ENCODE measurements at regions not wholly inside any gene's neighbourhood (a gene's known extent, or its start where the extent isn't known, plus 50 kb on each side); places are given as distances from the start of the nearest gene placed in this dataset.
"Not testable (repeated sequence)": the region's sequence is repeated elsewhere in the genome, so short reads cannot be mapped to it uniquely, and the experiment has no call there.

DNA sequence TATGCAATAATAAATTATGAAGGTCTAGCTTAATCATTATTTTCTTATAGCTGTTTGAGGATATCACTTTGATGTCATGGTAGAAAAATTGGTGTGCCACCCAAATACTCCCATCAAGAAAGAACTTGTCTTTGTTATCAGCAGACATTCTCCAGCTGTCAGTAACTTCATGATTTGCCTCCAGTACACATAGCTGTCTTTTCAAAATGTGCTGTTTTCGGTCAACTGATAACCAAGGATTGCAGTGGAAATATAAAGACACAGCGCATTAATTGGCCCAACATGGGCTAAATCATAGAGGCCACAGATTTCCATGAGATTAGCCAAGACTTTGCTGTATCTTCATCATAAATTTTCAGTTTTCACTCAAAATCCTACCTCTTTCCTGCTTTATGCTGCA, 993.5 kb upstream of the SEMA6A start:
- Mint-ChIP-seq H3K4me1 (no peaks in the 10 kb centered on the region), H3K27ac (no peak overlapping the region), H3K4me3 (no peak overlapping the region), H3K36me3 (ENCODE audit: low read depth) (no peaks in the 10 kb centered on the region), H3K27me3 (no peaks in the 10 kb centered on the region)
- DNase-seq (no peak), ATAC-seq (no peak)
- no peaks in the 10 kb centered on the region for H3K9me3 ChIP-seq (ENCODE audit: control insufficient read depth, low read length, poor library complexity, severe bottlenecking)

DNA sequence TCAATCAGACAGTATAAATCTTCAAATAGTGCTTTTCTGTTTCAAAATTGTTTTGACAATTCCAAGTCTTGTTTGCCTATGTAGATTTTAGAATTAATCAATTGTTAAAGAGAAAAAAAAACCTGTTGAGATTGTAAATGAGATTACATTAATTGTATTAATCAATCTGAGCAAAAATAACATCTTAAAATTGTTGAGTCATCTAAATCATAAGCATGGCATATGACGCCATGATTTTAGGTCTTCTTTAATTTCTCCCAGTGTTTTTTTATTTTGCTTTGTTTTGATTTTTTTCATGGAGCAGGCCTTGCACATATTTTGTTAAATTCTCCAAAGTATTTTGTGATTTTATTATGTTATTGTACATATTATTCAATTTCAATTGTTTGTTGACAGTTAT, 988.0 kb upstream of the SEMA6A start:
- H3K4me3 Mint-ChIP-seq = no peak overlapping the region
- no peaks in the 10 kb centered on the region for H3K9me3 ChIP-seq (ENCODE audit: control insufficient read depth, low read length, poor library complexity, severe bottlenecking)
- no peaks in the 10 kb centered on the region for H3K36me3 Mint-ChIP-seq (ENCODE audit: low read depth)
- H3K27ac Mint-ChIP-seq = no peak overlapping the region
- no peak for ATAC-seq
- no peaks in the 10 kb centered on the region for H3K4me1 Mint-ChIP-seq
- H3K27me3 Mint-ChIP-seq = no peaks in the 10 kb centered on the region
- DNase-seq = no peak

DNA sequence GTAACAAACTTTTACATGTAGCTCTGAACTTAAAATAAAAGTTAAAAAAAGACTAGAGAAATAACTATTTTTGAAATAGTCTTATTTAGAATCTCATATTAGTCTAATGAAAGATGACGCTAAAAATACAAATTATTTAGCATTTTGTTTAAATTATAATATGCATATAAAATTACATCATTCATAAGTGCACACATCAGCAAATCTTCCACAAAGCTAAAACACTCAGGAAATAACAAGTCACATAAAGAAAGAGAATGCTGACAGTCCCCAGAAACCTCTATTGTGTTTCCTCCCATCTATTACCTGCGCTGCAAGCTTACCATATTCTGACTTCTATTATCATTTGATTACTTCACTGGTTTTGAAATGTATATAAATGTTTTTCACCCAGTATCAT, 986.9 kb upstream of the SEMA6A start:
- H3K27ac Mint-ChIP-seq = no peak overlapping the region
- no peaks in the 10 kb centered on the region for H3K9me3 ChIP-seq (ENCODE audit: control insufficient read depth, low read length, poor library complexity, severe bottlenecking)
- no peaks in the 10 kb centered on the region for H3K36me3 Mint-ChIP-seq (ENCODE audit: low read depth)
- ATAC-seq (no peak), DNase-seq (no peak)
- no peak overlapping the region for H3K4me3 Mint-ChIP-seq
- no peaks in the 10 kb centered on the region for H3K4me1 Mint-ChIP-seq
- no peaks in the 10 kb centered on the region for H3K27me3 Mint-ChIP-seq

DNA sequence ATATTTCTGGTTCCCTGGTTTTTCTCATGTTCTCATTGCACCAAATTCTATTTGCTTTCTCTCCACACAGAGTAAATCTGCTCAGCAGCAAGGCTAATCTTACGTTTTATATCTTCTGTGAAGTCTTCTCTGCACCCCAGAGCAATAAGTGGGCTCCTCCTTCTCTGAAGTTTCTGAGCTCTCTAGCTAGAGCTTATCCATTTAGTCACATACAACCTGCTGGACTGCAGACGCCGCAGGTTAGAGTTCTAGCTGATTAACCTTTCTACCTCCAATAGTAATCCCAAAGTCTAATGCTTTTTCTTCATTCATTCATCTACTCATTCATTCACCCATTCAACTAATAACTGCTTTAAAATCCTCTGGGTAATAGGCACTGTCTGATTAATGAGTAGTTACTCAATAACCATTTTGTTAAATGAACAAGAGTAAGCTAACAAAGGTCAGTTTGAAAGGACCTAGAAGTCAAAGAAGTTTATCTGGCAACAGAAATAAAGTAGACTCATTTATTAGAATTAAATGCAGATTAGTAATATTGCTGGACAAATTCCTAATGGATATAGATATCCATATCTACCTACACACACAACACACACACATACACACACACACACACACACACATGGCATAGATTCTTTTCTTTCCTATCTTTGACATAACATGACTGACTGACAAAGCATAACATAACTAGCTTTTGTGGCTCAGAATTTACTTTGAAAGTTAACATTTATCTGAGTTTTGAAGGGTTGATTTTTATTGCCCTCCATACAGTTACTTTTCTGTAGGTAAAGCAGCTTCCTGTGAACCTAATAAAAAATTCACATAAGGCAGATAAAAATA, 984.6 kb upstream of the SEMA6A start:
- no peaks in the 10 kb centered on the region for H3K27me3 Mint-ChIP-seq
- DNase-seq (no peak), ATAC-seq (no peak)
- H3K9me3 ChIP-seq (ENCODE audit: control insufficient read depth, low read length, poor library complexity, severe bottlenecking) = no peaks in the 10 kb centered on the region
- no peaks in the 10 kb centered on the region for H3K36me3 Mint-ChIP-seq (ENCODE audit: low read depth)
- no peak overlapping the region for H3K27ac Mint-ChIP-seq
- H3K4me1 Mint-ChIP-seq = no peaks in the 10 kb centered on the region
- no peak overlapping the region for H3K4me3 Mint-ChIP-seq

DNA sequence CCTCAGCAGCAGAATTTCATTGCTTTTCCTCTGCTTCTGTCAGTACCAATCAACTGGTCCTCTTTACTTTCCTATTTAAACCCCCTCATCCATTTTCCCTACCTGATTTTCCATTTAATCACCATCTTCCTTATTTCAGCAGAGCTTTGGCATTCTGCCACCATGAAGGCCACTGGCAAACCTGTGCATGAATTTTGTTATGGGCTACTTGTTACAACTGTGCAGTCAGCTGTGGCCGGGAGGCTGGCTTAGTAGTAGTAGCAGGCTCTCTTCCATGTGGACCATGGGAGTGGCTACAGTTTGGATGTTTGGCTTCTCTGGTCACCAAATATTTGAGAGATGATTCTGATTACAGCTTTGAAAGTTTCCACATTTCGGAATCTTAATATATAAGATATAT, 976.6 kb upstream of the SEMA6A start:
- Mint-ChIP-seq H3K27ac (no peak overlapping the region), H3K36me3 (ENCODE audit: low read depth) (no peaks in the 10 kb centered on the region), H3K4me1 (no peaks in the 10 kb centered on the region), H3K27me3 (no peaks in the 10 kb centered on the region), H3K4me3 (no peak overlapping the region)
- no peak for DNase-seq
- no peaks in the 10 kb centered on the region for H3K9me3 ChIP-seq (ENCODE audit: control insufficient read depth, low read length, poor library complexity, severe bottlenecking)
- ATAC-seq = no peak

DNA sequence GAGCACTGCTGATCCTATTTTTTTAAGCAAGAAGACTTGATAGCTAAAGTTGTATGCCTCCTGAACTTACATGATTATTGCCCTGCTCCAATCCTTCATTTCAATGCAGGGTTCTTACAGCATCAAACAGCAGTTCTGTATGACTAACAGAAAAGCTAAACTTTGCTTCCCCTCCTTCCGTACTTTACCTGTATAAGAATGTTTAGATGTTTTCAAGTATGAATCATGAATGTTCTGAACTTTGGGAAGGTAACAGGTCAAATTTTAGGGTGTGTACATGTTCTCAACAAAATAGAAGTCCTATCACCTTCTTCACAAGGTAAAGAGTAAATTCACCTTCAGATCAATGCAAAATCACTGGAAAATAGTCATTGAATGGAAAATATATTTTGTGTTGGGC, 972.6 kb upstream of the SEMA6A start:
- Mint-ChIP-seq H3K4me3 (no peak overlapping the region), H3K4me1 (no peaks in the 10 kb centered on the region), H3K27me3 (no peaks in the 10 kb centered on the region), H3K36me3 (ENCODE audit: low read depth) (no peaks in the 10 kb centered on the region), H3K27ac (no peak overlapping the region)
- no peaks in the 10 kb centered on the region for H3K9me3 ChIP-seq (ENCODE audit: control insufficient read depth, low read length, poor library complexity, severe bottlenecking)
- no peak for DNase-seq
- ATAC-seq = no peak

DNA sequence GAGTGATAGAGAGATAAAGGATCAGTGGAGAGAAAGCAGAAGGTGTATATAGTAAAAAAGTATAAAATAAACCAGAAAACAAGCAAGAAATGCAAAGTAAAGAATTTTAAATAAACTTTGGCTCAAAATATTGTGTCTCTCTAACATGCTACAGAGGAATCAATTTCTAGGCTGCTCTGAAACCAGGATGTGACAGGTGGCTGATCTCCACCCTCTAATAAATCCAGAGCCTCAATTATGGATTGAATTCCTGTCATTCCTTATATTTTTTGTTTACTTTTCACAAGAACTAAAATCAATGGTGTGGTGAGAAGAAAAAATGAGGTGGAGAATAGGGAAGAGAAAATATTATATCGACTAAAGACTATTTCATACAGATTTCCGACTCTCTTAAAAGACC, 965.1 kb upstream of the SEMA6A start:
- no peaks in the 10 kb centered on the region for H3K4me1 Mint-ChIP-seq
- H3K27ac Mint-ChIP-seq = no peak overlapping the region
- no peak for ATAC-seq
- no peak for DNase-seq
- no peaks in the 10 kb centered on the region for H3K27me3 Mint-ChIP-seq
- no peaks in the 10 kb centered on the region for H3K9me3 ChIP-seq (ENCODE audit: control insufficient read depth, low read length, poor library complexity, severe bottlenecking)
- no peaks in the 10 kb centered on the region for H3K36me3 Mint-ChIP-seq (ENCODE audit: low read depth)
- H3K4me3 Mint-ChIP-seq = no peak overlapping the region

DNA sequence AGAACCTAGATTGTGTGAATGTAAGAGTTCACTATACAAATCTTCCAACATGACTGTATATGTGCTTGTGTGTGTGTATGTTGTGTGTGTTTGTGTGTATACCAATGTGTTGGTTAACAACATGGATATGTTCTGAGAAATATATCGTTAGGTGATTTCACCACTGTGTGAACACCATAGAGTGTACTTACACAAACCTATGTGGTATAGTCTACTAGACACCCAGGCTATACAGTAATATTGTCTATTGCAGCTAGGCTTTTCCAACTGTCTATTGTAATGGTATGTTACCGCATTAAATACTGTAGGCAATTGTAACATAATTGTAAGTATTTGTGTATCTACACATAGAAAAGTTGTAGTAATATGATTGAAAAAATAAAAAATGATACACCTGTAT, 959.2 kb upstream of the SEMA6A start:
- DNase-seq (no peak), ATAC-seq (no peak)
- H3K27me3 Mint-ChIP-seq = no peaks in the 10 kb centered on the region
- no peaks in the 10 kb centered on the region for H3K4me1 Mint-ChIP-seq
- no peaks in the 10 kb centered on the region for H3K9me3 ChIP-seq (ENCODE audit: control insufficient read depth, low read length, poor library complexity, severe bottlenecking)
- no peaks in the 10 kb centered on the region for H3K36me3 Mint-ChIP-seq (ENCODE audit: low read depth)
- no peak overlapping the region for H3K4me3 Mint-ChIP-seq
- H3K27ac Mint-ChIP-seq = no peak overlapping the region

DNA sequence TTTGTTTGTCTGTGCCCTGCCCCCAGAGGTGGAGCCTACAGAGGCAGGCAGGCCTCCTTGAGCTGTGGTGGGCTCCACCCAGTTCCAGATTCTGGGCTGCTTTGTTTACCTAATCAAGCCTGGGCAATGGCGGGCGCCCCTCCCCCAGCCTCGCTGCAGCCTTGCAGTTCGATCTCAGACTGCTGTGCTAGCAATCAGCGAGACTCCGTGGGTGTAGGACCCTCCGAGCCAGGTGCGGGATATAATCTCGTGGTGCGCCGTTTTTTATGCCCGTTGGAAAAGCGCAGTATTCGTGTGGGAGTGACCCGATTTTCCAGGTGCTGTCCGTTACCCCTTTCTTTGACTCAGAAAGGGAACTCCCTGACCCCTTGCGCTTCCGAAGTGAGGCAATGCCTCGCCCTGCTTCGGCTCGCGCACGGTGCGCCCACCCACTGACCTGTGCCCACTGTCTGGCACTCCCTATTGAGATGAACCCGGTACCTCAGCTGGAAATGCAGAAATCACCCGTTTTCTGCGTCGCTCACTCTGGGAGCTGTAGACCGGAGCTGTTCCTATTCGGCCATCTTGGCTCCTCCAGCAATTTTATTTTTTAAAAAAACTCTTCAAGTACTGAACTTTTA, 958.5 kb upstream of the SEMA6A start:
- not testable (repeated sequence) for H3K4me3 Mint-ChIP-seq; H3K27ac Mint-ChIP-seq; DNase-seq; ATAC-seq; H3K9me3 ChIP-seq (ENCODE audit: control insufficient read depth, low read length, poor library complexity, severe bottlenecking); H3K4me1 Mint-ChIP-seq; H3K36me3 Mint-ChIP-seq (ENCODE audit: low read depth); H3K27me3 Mint-ChIP-seq

DNA sequence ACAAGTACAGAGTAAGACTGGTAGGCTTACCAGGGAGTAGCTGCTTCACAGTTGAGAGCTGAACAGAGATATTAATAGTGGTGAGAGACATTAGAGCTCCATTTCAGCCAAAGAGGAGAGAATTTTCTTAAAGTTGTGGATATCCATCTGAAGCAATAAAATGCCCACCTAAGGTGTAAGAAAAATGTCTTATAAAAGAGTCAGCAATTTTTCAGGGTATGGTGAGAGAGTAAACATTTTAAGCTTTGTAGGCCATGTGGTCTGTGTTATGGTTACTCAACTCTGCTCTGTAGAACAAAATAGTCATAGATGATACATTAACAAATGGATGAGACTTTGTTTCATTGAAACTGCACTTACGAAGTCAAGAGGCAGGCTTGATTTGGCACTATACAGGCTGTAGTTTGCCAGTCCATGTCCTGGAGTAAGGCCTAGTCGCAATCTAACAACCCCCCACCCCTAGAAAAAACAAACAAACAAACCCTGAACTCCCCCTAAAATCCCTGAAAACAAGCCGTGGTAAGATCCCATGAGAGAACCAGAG, 945.4 kb upstream of the SEMA6A start:
- H3K4me3 Mint-ChIP-seq = no peak overlapping the region
- ATAC-seq (no peak), DNase-seq (no peak)
- H3K9me3 ChIP-seq (ENCODE audit: control insufficient read depth, low read length, poor library complexity, severe bottlenecking) = no peaks in the 10 kb centered on the region
- H3K27ac Mint-ChIP-seq = no peak overlapping the region
- no peaks in the 10 kb centered on the region for H3K36me3 Mint-ChIP-seq (ENCODE audit: low read depth)
- H3K27me3 Mint-ChIP-seq = no peaks in the 10 kb centered on the region
- H3K4me1 Mint-ChIP-seq = no peaks in the 10 kb centered on the region

DNA sequence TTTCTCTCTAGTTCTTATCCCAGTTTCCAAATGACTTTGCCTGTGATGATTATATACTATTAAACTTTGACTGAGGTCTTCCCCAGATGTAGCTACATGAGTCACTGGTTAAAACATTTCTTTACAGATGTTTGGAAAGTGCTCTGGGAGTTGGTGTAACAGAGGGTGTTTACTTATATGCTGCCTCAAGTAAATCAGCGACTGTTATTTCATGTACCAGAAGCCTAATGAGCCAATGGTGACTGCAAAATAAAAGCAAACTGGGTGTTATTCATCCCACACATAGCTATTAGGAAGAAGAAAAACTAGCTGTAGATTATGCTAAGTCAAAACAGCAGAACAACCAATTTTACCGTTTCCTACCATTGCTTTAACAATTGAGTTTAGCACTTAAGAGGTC, 929.7 kb upstream of the SEMA6A start:
- Mint-ChIP-seq H3K4me1 (no peaks in the 10 kb centered on the region), H3K27me3 (no peaks in the 10 kb centered on the region), H3K27ac (no peak overlapping the region), H3K4me3 (no peak overlapping the region), H3K36me3 (ENCODE audit: low read depth) (no peaks in the 10 kb centered on the region)
- ATAC-seq (no peak), DNase-seq (no peak)
- H3K9me3 ChIP-seq (ENCODE audit: control insufficient read depth, low read length, poor library complexity, severe bottlenecking) = no peaks in the 10 kb centered on the region

DNA sequence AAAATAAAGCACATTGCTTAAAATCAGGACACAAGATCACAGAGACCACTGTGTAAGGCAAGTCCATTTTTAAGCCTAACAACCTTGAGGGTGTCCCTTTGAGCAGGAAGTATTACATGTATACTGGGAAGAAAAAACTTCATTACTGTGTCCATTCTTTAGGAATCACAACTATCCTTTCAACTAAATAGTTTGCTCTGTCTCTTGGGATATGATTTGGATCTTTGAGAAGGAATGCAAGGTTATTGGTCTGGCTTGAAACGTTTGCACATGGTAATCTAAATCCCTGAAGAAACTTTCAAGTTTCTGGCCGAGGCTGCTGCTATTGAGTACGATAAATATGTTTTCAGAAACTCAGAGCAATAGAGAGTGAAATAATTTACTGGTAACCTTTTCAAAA, 923.0 kb upstream of the SEMA6A start:
- Mint-ChIP-seq H3K27me3 (no peaks in the 10 kb centered on the region), H3K4me1 (no peaks in the 10 kb centered on the region), H3K36me3 (ENCODE audit: low read depth) (no peaks in the 10 kb centered on the region), H3K4me3 (no peak overlapping the region), H3K27ac (no peak overlapping the region)
- ATAC-seq (no peak), DNase-seq (no peak)
- no peaks in the 10 kb centered on the region for H3K9me3 ChIP-seq (ENCODE audit: control insufficient read depth, low read length, poor library complexity, severe bottlenecking)

DNA sequence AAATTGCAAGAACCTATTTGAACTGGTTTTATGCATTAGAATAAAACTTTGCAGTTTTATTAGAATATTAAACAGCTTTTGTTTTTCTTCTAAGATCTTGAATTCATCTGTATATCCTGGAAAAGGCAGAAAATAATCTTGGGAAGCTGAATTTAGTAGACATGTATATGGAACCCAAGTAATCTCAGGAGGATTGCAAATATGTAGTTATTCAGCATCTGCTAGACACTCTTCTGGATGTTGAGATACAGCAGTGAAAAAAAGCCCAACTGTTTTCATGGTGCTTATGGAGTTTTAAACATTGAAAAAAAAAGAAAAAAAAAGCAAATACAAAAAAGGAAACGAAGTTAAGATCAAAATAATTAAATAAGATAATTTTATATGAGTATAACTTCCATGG, 922.2 kb upstream of the SEMA6A start:
- H3K4me1 Mint-ChIP-seq = no peaks in the 10 kb centered on the region
- ATAC-seq (no peak), DNase-seq (no peak)
- no peak overlapping the region for H3K4me3 Mint-ChIP-seq
- no peaks in the 10 kb centered on the region for H3K36me3 Mint-ChIP-seq (ENCODE audit: low read depth)
- H3K27ac Mint-ChIP-seq = no peak overlapping the region
- H3K27me3 Mint-ChIP-seq = no peaks in the 10 kb centered on the region
- no peaks in the 10 kb centered on the region for H3K9me3 ChIP-seq (ENCODE audit: control insufficient read depth, low read length, poor library complexity, severe bottlenecking)

DNA sequence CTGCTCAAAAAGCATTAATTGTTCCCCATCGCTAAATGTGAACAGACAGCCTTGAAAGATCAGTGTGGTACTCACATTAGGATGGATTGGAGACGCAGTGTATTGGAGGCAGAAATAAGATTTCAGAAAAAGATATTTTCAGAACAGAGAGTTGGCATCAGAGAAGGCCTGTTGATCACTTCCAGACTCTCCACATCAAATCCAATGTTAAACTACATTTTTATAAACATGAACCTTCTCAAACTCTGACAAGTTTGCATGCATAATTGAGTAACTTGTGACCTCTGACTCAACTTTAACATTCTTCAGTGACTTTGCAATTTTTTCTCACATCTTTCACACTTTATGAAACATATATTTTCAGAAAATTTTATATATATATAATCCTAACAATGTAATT, 919.6 kb upstream of the SEMA6A start:
- no peaks in the 10 kb centered on the region for H3K9me3 ChIP-seq (ENCODE audit: control insufficient read depth, low read length, poor library complexity, severe bottlenecking)
- no peak for DNase-seq
- H3K36me3 Mint-ChIP-seq (ENCODE audit: low read depth) = no peaks in the 10 kb centered on the region
- H3K27me3 Mint-ChIP-seq = no peaks in the 10 kb centered on the region
- ATAC-seq = no peak
- no peak overlapping the region for H3K27ac Mint-ChIP-seq
- H3K4me1 Mint-ChIP-seq = no peaks in the 10 kb centered on the region
- no peak overlapping the region for H3K4me3 Mint-ChIP-seq

All from T-helper 17 cell (primary cell).